Fibroblast of the aortic adventitia (primary cell): ENCODE measurements at regions not wholly inside any gene's neighbourhood (a gene's known extent, or its start where the extent isn't known, plus 50 kb on each side); places are given as distances from the start of the nearest gene placed in this dataset.

Source experiments
- DNase-seq: peaks from one replicate; pipeline ENCODE4 v3.0.0-alpha.2; 2010; ENCODE audit warnings: low read depth
- H3K4me3 ChIP-seq: 2 replicates; pipeline ENCODE4 v1.5.1; 2011; ENCODE audit warnings: low read depth, mild to moderate bottlenecking, control low read depth, low read length, moderate library complexity
- TF ChIP-seq, protein P1 (sequence below): IDR thresholded peaks from 2 replicates; pipeline ENCODE4 v1.5.1; 2011; ENCODE audit warnings: mild to moderate bottlenecking, low read length, control low read depth, inconsistent platforms; ENCODE audit not compliant: insufficient read depth

DNA sequence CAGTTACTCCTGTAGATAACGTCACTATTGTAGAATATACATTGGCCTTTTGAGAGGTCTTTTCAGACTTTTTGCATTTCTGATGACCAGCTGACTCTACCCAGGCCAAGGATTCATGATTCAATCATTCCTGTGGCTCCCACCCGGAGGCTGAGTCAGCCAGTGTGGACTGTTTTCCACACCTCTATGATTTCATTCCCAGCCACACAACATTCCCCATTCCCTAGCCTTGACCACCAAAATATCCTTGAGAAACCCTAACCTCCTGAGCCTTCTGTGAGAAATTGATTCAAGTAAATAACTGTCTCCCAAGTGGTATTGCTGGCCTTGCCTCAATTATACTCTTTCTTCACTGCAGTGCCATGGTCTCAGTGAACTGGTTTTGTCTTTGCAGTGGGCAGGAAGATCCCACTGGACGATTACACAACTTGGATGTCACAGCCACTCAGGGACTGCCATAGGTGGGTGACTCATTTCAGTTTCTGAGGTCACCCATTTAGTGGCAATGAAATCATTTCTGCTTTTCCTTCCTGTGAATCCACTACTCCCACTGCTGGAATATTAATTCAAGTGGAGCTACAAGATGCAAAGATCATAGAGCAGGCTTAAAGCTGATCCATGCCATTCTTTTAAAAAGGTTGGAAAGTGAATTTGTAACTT, 518.6 kb upstream of the ZP4 start:
- no peak overlapping the region for H3K4me3 ChIP-seq
- TF ChIP-seq, protein P1, sequence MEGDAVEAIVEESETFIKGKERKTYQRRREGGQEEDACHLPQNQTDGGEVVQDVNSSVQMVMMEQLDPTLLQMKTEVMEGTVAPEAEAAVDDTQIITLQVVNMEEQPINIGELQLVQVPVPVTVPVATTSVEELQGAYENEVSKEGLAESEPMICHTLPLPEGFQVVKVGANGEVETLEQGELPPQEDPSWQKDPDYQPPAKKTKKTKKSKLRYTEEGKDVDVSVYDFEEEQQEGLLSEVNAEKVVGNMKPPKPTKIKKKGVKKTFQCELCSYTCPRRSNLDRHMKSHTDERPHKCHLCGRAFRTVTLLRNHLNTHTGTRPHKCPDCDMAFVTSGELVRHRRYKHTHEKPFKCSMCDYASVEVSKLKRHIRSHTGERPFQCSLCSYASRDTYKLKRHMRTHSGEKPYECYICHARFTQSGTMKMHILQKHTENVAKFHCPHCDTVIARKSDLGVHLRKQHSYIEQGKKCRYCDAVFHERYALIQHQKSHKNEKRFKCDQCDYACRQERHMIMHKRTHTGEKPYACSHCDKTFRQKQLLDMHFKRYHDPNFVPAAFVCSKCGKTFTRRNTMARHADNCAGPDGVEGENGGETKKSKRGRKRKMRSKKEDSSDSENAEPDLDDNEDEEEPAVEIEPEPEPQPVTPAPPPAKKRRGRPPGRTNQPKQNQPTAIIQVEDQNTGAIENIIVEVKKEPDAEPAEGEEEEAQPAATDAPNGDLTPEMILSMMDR: no peak
- DNase-seq: peak; percentile 92

DNA sequence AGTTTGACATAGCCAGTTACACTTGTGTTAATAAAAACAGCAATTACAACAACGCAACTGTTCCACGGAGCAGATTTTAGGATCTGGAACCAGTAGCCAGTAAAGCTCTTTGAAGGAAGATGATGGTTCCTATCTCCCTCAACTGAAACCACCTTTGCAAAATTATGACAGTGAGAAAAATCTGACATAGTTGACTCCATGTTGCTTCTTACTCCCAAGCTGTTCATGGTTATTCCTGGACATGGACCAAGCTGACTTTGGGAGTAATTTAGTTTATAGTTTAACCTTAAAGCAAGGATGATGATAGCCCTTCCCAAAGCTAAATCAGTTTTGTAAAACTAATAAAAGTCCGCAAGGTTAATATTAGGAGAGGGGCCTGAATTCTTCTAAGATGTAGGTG, 518.0 kb upstream of the ZP4 start:
- H3K4me3 ChIP-seq: no peak overlapping the region
- TF ChIP-seq, protein P1: no peak
- DNase-seq: no peak

GRCh38 chr1:238406098-238406860, 515.6 kb upstream of the ZP4 start:
- TF ChIP-seq, protein P1: no peak
- no peak for DNase-seq
- no peak overlapping the region for H3K4me3 ChIP-seq

GRCh38 chr1:238404921-238405320, 514.2 kb upstream of the ZP4 start:
- H3K4me3 ChIP-seq: no peak overlapping the region
- peak; percentile 14 for DNase-seq
- TF ChIP-seq, protein P1: no peak

- no peak overlapping the region for H3K4me3 ChIP-seq
- peak; percentile 61 for DNase-seq
- TF ChIP-seq, protein P1: no peak
These were observed 513.8 kb upstream of the ZP4 start for GRCh38 chr1:238404481-238404880.

DNA sequence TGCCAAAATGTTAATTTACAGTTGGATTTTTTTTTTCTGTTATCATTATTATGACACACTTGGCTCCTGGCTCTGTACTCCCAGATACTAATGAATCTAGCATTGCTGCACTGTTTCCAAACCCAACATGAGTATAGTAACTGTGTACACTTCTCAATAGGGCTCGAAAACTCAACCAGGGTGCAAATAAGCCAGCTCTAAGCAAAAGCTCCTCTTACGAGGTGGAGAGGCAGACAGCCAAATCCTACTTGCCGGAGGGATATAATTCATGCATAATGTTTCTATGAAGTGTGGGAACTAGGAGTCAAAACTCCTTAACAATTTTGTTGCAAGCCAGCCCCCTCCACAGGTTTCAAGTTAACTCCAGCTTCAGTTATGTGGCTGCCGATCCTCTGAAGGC, 510.4 kb upstream of the ZP4 start:
- TF ChIP-seq, protein P1: no peak
- DNase-seq: peak; percentile 50

DNA sequence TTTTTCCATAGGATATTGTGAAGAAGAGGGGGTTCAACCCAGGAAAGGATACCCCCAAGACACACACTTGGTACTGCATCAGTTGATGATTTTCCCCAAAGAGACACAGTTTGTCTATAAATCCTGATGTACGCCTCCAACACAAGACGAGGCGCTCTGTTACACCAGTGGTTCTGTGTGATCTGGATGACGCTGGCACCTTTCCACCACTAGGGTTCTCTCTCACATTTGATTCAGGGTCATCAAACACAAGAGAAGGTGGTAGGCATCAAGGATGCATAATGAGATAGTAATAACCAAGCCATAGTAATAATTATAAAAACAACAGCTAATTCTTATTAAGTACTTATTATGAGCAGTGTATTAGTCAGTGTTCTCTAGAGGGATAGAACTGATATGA, 508.8 kb upstream of the ZP4 start:
- no peak for DNase-seq
- TF ChIP-seq, protein P1: no peak
- no peak overlapping the region for H3K4me3 ChIP-seq

More for the DNA sequence above, 510.4 kb upstream of the ZP4 start:
- no peak overlapping the region for H3K4me3 ChIP-seq
